HG03066 (cell line): ENCODE measurements at regions not wholly inside any gene's neighbourhood (a gene's known extent, or its start where the extent isn't known, plus 50 kb on each side); places are given as distances from the start of the nearest gene placed in this dataset.
"Not testable (repeated sequence)": the region's sequence is repeated elsewhere in the genome, so short reads cannot be mapped to it uniquely, and the experiment has no call there.

ENCODE experiments used
- ATAC-seq: cut with Tn5 transposase; IDR thresholded peaks from one replicate; pipeline ENCODE4 v1.9.1; 2021; ENCODE audit warnings: low read depth; ENCODE audit not compliant: unreplicated experiment

GRCh38 chr6:167748046-167748445 is 78.7 kb upstream of the AFDN start:
- ATAC-seq, result no peak

GRCh38 chr6:167748458-167749379 is 78.0 kb upstream of the AFDN start:
- no peak for ATAC-seq

GRCh38 chr6:167750956-167751358 is 75.8 kb upstream of the AFDN start:
- ATAC-seq, result no peak

GRCh38 chr6:167751579-167752115 is 75.1 kb upstream of the AFDN start:
- no peak for ATAC-seq

GRCh38 chr6:167753281-167753680 is 73.4 kb upstream of the AFDN start:
- not testable (repeated sequence) for ATAC-seq

GRCh38 chr6:167754691-167755090 is 72.0 kb upstream of the AFDN start:
- no peak for ATAC-seq

- ATAC-seq, result no peak
These were observed 71.2 kb upstream of the AFDN start for GRCh38 chr6:167755461-167755860.

GRCh38 chr6:167756597-167756996 is 70.1 kb upstream of the AFDN start:
- no peak for ATAC-seq

GRCh38 chr6:167757249-167757648 is 69.5 kb upstream of the AFDN start:
- no peak for ATAC-seq

- ATAC-seq, result no peak
These were observed 68.9 kb upstream of the AFDN start for GRCh38 chr6:167757821-167758220.

GRCh38 chr6:167758309-167759023 is 68.2 kb upstream of the AFDN start:
- no peak for ATAC-seq

- ATAC-seq, result no peak
These were observed 67.5 kb upstream of the AFDN start for GRCh38 chr6:167759206-167759605.

GRCh38 chr6:167759912-167760311 is 66.8 kb upstream of the AFDN start:
- no peak for ATAC-seq

- no peak for ATAC-seq
These were observed 65.5 kb upstream of the AFDN start for GRCh38 chr6:167760979-167761793.

GRCh38 chr6:167761794-167762258 is 64.9 kb upstream of the AFDN start:
- no peak for ATAC-seq

- no peak for ATAC-seq
These were observed 64.3 kb upstream of the AFDN start for GRCh38 chr6:167762259-167762962.

GRCh38 chr6:167763056-167763944 is 63.4 kb upstream of the AFDN start:
- ATAC-seq, result no peak

GRCh38 chr6:167764215-167764614 is 62.5 kb upstream of the AFDN start:
- ATAC-seq, result no peak
